Left ventricle myocardium inferior (tissue), 1 donor: ENCODE measurements at regions not wholly inside any gene's neighbourhood (a gene's known extent, or its start where the extent isn't known, plus 50 kb on each side); places are given as distances from the start of the nearest gene placed in this dataset.

Experiments used
- DNase-seq: peaks from one replicate; pipeline ENCODE4 v3.0.0-alpha.2; 2020
- H3K27ac ChIP-seq: fragments of 200-600 bp; replicated peaks from 2 replicates; pipeline ENCODE4 v1.8.0; 2021
- H3K27me3 ChIP-seq: fragments of 200-600 bp; 2 replicates; pipeline ENCODE4 v1.8.0; 2021; ENCODE audit warnings: low read depth
- H3K36me3 ChIP-seq: fragments of 200-600 bp; 2 replicates; pipeline ENCODE4 v1.8.0; 2021
- H3K4me1 ChIP-seq: fragments of 200-600 bp; 2 replicates; pipeline ENCODE4 v1.8.0; 2021
- H3K4me3 ChIP-seq: fragments of 200-600 bp; 2 replicates; pipeline ENCODE4 v1.8.0; 2021; ENCODE audit warnings: mild to moderate bottlenecking, moderate library complexity
- H3K9me3 ChIP-seq: fragments of 200-600 bp; replicated peaks from 2 replicates; pipeline ENCODE4 v1.8.0; 2021
- intact Hi-C: fragments of 100-400 bp; cut with micrococcal nuclease; formaldehyde crosslinking; loops from one replicate; pipeline ENCODE4 v1.11.0; 2022
- TF ChIP-seq, protein P1 (sequence below): fragments of 200-600 bp; IDR thresholded peaks from 2 replicates; pipeline ENCODE4 v1.8.0; 2021; ENCODE audit warnings: antibody characterized with exemption, mild to moderate bottlenecking, borderline replicate concordance
- donor health status: DM: no; HTN: yes; CAD: no; lungs with severe emphysema.

DNA sequence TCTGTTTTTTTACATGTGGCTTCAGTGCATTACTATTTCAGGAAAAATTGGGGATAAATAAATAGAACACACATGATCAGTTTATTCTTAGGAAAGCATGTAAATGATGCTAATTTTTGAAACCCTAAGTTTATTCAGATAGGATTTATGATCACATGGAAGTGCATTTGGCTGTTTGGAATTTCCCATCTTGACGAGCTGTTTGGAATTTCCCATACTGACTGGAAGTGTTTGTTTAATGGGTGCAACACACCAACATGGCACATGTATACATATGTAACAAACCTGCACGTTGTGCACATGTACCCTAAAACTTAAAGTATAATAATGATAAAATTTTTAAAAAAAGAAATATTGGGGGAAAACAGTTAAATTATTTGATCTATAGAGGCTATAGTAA is 79.5 kb downstream of the COL6A6 start:
- no peaks in the 10 kb centered on the region for H3K27me3 ChIP-seq
- no peaks in the 10 kb centered on the region for H3K4me1 ChIP-seq
- H3K4me3 ChIP-seq, result no peak overlapping the region
- no peak for DNase-seq
- TF ChIP-seq, protein P1, sequence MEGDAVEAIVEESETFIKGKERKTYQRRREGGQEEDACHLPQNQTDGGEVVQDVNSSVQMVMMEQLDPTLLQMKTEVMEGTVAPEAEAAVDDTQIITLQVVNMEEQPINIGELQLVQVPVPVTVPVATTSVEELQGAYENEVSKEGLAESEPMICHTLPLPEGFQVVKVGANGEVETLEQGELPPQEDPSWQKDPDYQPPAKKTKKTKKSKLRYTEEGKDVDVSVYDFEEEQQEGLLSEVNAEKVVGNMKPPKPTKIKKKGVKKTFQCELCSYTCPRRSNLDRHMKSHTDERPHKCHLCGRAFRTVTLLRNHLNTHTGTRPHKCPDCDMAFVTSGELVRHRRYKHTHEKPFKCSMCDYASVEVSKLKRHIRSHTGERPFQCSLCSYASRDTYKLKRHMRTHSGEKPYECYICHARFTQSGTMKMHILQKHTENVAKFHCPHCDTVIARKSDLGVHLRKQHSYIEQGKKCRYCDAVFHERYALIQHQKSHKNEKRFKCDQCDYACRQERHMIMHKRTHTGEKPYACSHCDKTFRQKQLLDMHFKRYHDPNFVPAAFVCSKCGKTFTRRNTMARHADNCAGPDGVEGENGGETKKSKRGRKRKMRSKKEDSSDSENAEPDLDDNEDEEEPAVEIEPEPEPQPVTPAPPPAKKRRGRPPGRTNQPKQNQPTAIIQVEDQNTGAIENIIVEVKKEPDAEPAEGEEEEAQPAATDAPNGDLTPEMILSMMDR, result no peak
- intact Hi-C loops, result no loop called here
- no peaks in the 10 kb centered on the region for H3K36me3 ChIP-seq
- no peaks in the 10 kb centered on the region for H3K9me3 ChIP-seq
- no peak overlapping the region for H3K27ac ChIP-seq

DNA sequence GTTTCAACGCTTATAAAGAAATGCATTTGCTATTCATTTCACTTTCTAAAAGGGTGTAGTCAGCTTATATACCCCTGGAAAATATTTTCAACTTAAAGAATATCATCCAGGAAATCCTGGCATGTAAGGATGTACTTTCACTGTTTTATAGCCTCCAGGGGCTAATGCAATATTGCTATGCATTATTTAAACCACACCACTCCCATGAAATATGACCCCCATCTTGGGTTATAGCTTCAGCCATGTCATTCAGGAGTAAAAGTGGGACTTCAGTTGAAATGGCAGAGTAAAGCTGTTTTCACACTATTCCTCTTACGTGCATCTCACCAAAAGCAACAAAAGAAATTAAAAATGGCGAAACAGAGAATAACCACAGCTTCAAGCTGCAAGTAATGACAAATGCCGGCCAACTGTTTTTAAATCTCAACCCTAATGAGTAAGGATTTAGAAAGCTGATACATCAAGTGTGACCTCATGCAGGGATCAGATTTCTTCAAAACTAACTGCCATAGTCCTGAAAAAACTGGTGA is 84.5 kb downstream of the COL6A6 start:
- no peaks in the 10 kb centered on the region for H3K4me1 ChIP-seq
- H3K4me3 ChIP-seq, result no peak overlapping the region
- peaks cover 19% of the 10 kb centered on the region for H3K9me3 ChIP-seq
- no peaks in the 10 kb centered on the region for H3K27me3 ChIP-seq
- TF ChIP-seq, protein P1, result no peak
- no peak overlapping the region for H3K27ac ChIP-seq
- no peak for DNase-seq
- intact Hi-C loops, result no loop called here
- no peaks in the 10 kb centered on the region for H3K36me3 ChIP-seq

DNA sequence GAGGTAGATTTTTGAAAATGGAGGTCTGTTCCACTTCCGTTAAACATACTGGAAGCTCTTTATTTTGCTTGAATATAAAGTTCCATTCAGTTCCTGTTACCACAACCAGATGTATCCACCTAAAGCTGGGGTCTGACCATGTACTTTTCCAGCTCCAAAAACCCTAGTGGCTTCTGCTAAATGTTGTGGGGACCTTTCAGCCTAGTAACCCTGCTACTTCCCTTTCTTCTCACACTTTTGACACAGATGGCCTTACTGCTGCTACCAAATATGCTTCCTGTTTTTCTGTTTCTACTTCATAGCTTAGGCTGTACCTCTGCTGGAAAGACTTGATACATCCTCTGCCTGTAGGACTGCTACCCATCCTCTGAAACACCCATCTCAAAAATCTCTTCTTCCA is 87.8 kb downstream of the COL6A6 start:
- H3K4me1 ChIP-seq, result no peaks in the 10 kb centered on the region
- TF ChIP-seq, protein P1, result no peak
- H3K9me3 ChIP-seq, result peaks cover 41% of the 10 kb centered on the region
- H3K4me3 ChIP-seq, result no peak overlapping the region
- H3K36me3 ChIP-seq, result no peaks in the 10 kb centered on the region
- intact Hi-C loops, result no loop called here
- H3K27me3 ChIP-seq, result no peaks in the 10 kb centered on the region
- no peak overlapping the region for H3K27ac ChIP-seq
- no peak for DNase-seq

DNA sequence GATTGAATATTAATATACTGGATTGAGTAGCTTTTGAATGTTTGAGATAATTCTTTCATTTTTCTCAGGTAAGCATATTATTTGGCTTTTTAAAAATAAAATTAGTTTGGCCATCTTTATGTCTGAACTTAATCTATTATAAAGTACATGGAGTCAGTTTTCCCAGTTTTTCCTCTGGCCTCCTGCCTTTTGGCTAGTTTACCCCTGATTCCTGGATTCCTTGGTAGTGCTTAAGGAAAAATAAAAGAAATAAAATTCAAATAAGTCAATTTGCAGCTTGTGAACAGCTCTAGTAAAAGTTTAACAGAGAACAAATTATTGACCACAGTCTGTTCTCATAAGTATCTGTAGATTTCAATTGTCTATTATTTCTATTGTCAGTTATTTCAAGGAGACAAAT is 89.4 kb downstream of the COL6A6 start:
- TF ChIP-seq, protein P1, result no peak
- Histone ChIP-seq H3K27me3 (no peaks in the 10 kb centered on the region), H3K36me3 (no peaks in the 10 kb centered on the region), H3K9me3 (peaks cover 41% of the 10 kb centered on the region), H3K4me3 (no peak overlapping the region), H3K4me1 (no peaks in the 10 kb centered on the region), H3K27ac (no peak overlapping the region)
- intact Hi-C loops, result no loop called here
- DNase-seq, result no peak

DNA sequence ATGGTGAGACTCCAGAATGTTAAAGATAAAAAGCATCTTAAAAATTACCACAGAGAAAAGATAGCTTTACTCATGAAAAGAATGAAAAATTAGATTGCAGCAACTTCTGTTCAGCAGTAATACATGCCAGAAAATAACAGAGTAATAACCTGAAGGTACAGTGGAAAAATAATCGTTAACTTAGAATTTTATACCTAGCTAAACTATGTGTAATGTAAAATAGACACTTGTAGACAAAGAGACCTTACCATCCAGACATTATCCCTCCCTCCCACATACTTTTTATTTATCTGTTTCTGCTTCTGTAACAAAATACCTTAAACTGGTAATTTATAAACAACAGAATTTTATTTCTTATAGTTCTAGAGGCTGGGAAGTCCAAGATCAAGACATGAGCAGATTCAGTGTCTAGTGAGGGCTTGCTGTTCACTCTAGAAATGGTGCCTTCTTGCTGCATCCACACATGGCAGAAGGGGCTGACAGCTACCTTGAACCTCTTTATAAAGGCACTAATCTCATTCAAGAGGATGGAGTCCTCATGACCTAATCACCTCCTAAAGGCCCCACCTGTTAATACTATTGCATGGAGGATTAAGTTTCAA is 90.7 kb downstream of the COL6A6 start:
- TF ChIP-seq, protein P1, result no peak
- Histone ChIP-seq H3K4me1 (no peaks in the 10 kb centered on the region), H3K27ac (no peak overlapping the region), H3K9me3 (peaks cover 47% of the 10 kb centered on the region), H3K36me3 (no peaks in the 10 kb centered on the region), H3K4me3 (no peak overlapping the region), H3K27me3 (no peaks in the 10 kb centered on the region)
- DNase-seq, result no peak
- intact Hi-C loops, result no loop called here
